Thyroid gland (tissue), 4 donors: ENCODE measurements at regions not wholly inside any gene's neighbourhood (a gene's known extent, or its start where the extent isn't known, plus 50 kb on each side); places are given as distances from the start of the nearest gene placed in this dataset.
"Not testable (repeated sequence)": the region's sequence is repeated elsewhere in the genome, so short reads cannot be mapped to it uniquely, and the experiment has no call there.

ENCODE experiments used
- DNase-seq, 2 donors: peaks; one replicate each; pipeline ENCODE4 v3.0.0-alpha.2; 2019
- H3K27ac ChIP-seq, 3 donors: fragments of 200-600 bp; sonication (generic); 1 replicate in 2 of 3; 2 replicates in 1 of 3; pipeline ENCODE4 v1.5.1; 2016 to 2019; ENCODE audit warnings: mild to moderate bottlenecking in 1 of 3, moderate library complexity in 1 of 3
- H3K27me3 ChIP-seq: fragments of 200-600 bp; sonication (generic); one replicate; pipeline ENCODE4 v1.5.1; 2019
- H3K36me3 ChIP-seq, 2 donors: fragments of 200-600 bp; sonication (generic); one replicate each; pipeline ENCODE4 v1.5.1; 2016 to 2019
- H3K4me1 ChIP-seq, 2 donors: fragments of 200-600 bp; sonication (generic); one replicate each; pipeline ENCODE4 v1.5.1; 2017 to 2019
- H3K4me3 ChIP-seq, 3 donors: fragments of 200-600 bp; sonication (generic); replicated peaks in 1 of 3; 1 replicate in 2 of 3; 2 replicates in 1 of 3; pipeline ENCODE4 v1.5.1; 2016; ENCODE audit warnings: mild to moderate bottlenecking in 1 of 3
- H3K9me3 ChIP-seq: fragments of 200-600 bp; sonication (generic); one replicate; pipeline ENCODE4 v1.5.1; 2017
- POLR2A ChIP-seq, 2 donors: fragments of 450-650 bp; IDR thresholded peaks; one replicate each; pipeline ENCODE4 v1.6.1; 2017; ENCODE audit warnings: antibody characterized with exemption in 2 of 2, mild to moderate bottlenecking in 2 of 2, moderate library complexity in 1 of 2
- WGBS, 2 donors: methylation state at CpG; one replicate each; pipeline ENCODE4 v1.1.5; 2017; 5-methylcytosine and 5-hydroxymethylcytosine counted together
- intact Hi-C: fragments of 100-400 bp; cut with DNase I; formaldehyde crosslinking; loops from one replicate; pipeline ENCODE4 v1.15.1; 2023
- TF ChIP-seq, protein P1 (sequence below), 6 experiments: fragments of 200-600 bp in 3 of 6; fragments of 450-650 bp in 3 of 6; sonication (generic) in 3 of 6; IDR thresholded peaks; one replicate each; pipeline ENCODE4 v1.5.1; 2016 to 2019; ENCODE audit warnings: antibody characterized with exemption in 6 of 6, mild to moderate bottlenecking in 2 of 6, inconsistent platforms in 1 of 6, moderate library complexity in 1 of 6

GRCh38 chr7:34425194-34425593 lies 232.8 kb upstream of the NPSR1 start:
- no peak for DNase-seq
- H3K4me1 ChIP-seq = no peaks in the 10 kb centered on the region
- intact Hi-C loops = no loop called here
- WGBS, 2 donors = 59 to 80% methylated on average over 2 of the region's 2 CpGs
- H3K27me3 ChIP-seq = no peaks in the 10 kb centered on the region
- no peaks in the 10 kb centered on the region for H3K36me3 ChIP-seq
- no peak overlapping the region for H3K4me3 ChIP-seq
- no peaks in the 10 kb centered on the region for H3K9me3 ChIP-seq
- TF ChIP-seq, protein P1, sequence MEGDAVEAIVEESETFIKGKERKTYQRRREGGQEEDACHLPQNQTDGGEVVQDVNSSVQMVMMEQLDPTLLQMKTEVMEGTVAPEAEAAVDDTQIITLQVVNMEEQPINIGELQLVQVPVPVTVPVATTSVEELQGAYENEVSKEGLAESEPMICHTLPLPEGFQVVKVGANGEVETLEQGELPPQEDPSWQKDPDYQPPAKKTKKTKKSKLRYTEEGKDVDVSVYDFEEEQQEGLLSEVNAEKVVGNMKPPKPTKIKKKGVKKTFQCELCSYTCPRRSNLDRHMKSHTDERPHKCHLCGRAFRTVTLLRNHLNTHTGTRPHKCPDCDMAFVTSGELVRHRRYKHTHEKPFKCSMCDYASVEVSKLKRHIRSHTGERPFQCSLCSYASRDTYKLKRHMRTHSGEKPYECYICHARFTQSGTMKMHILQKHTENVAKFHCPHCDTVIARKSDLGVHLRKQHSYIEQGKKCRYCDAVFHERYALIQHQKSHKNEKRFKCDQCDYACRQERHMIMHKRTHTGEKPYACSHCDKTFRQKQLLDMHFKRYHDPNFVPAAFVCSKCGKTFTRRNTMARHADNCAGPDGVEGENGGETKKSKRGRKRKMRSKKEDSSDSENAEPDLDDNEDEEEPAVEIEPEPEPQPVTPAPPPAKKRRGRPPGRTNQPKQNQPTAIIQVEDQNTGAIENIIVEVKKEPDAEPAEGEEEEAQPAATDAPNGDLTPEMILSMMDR (IDR thresholded peaks at IDR 0.05) = no peak
- TF ChIP-seq POLR2A (IDR thresholded peaks at IDR 0.05) = no peak
- H3K27ac ChIP-seq = no peak overlapping the region

DNA sequence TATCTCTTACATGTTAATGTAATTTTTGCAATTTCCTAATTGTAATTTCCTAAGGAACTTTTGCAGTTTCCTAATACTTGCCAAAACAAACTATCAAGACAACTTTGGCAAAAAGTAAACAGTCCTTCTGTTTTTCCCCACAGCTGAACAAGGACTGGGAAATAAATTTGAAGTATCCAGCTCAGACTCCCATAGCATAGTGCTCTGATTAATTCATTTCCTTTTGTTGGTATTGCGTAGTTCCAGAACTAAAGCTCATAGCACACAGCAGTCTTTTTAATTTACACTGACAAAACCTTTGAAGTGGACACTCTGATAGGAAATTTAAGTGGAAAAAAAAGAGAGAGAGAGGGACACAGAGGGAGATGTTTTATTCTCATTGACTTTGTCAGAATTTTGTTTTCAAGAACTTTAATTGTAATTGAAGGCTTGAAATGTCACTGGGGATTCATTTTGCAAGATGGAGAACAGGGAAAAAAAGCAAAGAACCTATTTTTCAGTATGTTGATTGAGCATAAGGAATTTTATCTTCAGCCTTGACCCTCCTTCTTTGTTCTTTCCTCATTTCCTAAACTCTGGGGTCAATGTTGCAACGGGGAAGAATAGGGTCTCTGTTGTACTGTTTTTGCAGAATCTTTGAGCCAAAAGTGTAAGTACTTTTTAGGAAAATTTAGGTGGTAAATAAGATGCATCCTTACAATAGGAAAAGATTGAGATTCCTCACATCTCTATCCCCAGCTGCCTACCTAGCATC lies 232.2 kb upstream of the NPSR1 start:
- H3K36me3 ChIP-seq = no peaks in the 10 kb centered on the region
- intact Hi-C loops = no loop called here
- H3K27ac ChIP-seq = no peak overlapping the region
- TF ChIP-seq, protein P1 (IDR thresholded peaks at IDR 0.05) = no peak
- TF ChIP-seq POLR2A (IDR thresholded peaks at IDR 0.05) = no peak
- no peaks in the 10 kb centered on the region for H3K4me1 ChIP-seq
- H3K27me3 ChIP-seq = no peaks in the 10 kb centered on the region
- WGBS, 2 donors = 68 to 74% methylated on average over 2 of the region's 2 CpGs
- no peak for DNase-seq
- no peaks in the 10 kb centered on the region for H3K9me3 ChIP-seq
- no peak overlapping the region for H3K4me3 ChIP-seq

DNA sequence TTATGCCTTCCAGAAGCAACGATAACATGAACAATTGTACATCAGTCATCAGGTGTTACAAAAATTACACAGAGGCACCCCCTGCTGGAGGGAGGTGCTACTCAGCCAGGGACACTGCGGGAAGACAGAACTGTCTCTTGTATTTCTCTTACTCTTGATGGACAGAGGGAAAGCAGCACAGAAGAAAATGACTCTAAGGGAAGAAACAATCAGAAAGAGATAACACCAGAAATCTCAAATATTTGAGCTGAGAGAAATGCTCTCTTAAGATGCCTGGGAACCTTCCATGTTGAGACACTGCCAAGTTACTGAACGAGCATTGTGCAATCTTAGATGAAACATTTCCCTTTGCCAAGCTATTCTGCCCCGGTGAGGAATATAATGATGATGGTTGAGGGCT lies 227.6 kb upstream of the NPSR1 start:
- H3K4me3 ChIP-seq = no peak overlapping the region
- H3K27me3 ChIP-seq = no peaks in the 10 kb centered on the region
- WGBS, 2 donors = 48 to 64% methylated on average over 4 of the region's 4 CpGs
- no peak overlapping the region for H3K27ac ChIP-seq
- no peak for DNase-seq
- H3K36me3 ChIP-seq = no peaks in the 10 kb centered on the region
- intact Hi-C loops = no loop called here
- TF ChIP-seq, protein P1 (IDR thresholded peaks at IDR 0.05) = no peak
- TF ChIP-seq POLR2A (IDR thresholded peaks at IDR 0.05) = no peak
- H3K9me3 ChIP-seq = no peaks in the 10 kb centered on the region
- no peaks in the 10 kb centered on the region for H3K4me1 ChIP-seq

- 76 to 77% methylated on average over 3 of the region's 3 CpGs for WGBS, 2 donors
- H3K27me3 ChIP-seq = no peaks in the 10 kb centered on the region
- TF ChIP-seq, protein P1 (IDR thresholded peaks at IDR 0.05) = no peak
- no peak for TF ChIP-seq POLR2A (IDR thresholded peaks at IDR 0.05)
- H3K36me3 ChIP-seq = no peaks in the 10 kb centered on the region
- no peak overlapping the region for H3K4me3 ChIP-seq
- H3K9me3 ChIP-seq = no peaks in the 10 kb centered on the region
- no peak overlapping the region for H3K27ac ChIP-seq
- no peaks in the 10 kb centered on the region for H3K4me1 ChIP-seq
- no peak for DNase-seq
- intact Hi-C loops = no loop called here
These were observed 219.6 kb upstream of the NPSR1 start for GRCh38 chr7:34438436-34438835.

DNA sequence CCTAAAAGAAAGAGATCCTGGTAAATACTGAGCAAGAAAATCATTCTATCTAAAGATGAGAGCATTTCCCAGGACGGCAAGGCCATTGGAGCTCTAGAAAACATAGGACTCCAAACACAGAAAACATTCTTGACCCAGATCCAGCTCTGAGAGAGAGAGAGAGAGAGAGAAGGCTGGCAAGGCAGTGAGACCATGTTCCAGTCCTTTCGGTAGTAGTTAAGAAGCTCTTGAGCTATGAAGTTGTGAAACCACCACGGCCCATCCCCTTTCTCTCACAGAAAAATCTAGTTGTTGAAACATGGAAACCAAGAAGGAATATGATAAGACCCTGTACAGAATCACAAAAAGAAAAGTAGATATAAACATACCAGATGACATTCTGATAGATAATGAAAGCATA lies 212.4 kb upstream of the NPSR1 start:
- no peak overlapping the region for H3K4me3 ChIP-seq
- no peaks in the 10 kb centered on the region for H3K4me1 ChIP-seq
- no peaks in the 10 kb centered on the region for H3K27me3 ChIP-seq
- no peaks in the 10 kb centered on the region for H3K9me3 ChIP-seq
- WGBS, 2 donors = 54 to 71% methylated on average over 3 of the region's 3 CpGs
- intact Hi-C loops = no loop called here
- TF ChIP-seq, protein P1 (IDR thresholded peaks at IDR 0.05) = no peak
- TF ChIP-seq POLR2A (IDR thresholded peaks at IDR 0.05) = no peak
- H3K36me3 ChIP-seq = no peaks in the 10 kb centered on the region
- no peak overlapping the region for H3K27ac ChIP-seq
- DNase-seq = no peak

- H3K4me1 ChIP-seq, DNase-seq, intact Hi-C loops, H3K27me3 ChIP-seq, H3K9me3 ChIP-seq, H3K4me3 ChIP-seq, H3K27ac ChIP-seq, H3K36me3 ChIP-seq: not testable (repeated sequence)
- 86 to 91% methylated on average over 2 of the region's 2 CpGs for WGBS, 2 donors
These were observed 209.5 kb upstream of the NPSR1 start for GRCh38 chr7:34448531-34448930.
